ENCODE measurements at regions not wholly inside any gene's neighbourhood (a gene's known extent, or its start where the extent isn't known, plus 50 kb on each side); places are given as distances from the start of the nearest gene placed in this dataset.

DNA sequence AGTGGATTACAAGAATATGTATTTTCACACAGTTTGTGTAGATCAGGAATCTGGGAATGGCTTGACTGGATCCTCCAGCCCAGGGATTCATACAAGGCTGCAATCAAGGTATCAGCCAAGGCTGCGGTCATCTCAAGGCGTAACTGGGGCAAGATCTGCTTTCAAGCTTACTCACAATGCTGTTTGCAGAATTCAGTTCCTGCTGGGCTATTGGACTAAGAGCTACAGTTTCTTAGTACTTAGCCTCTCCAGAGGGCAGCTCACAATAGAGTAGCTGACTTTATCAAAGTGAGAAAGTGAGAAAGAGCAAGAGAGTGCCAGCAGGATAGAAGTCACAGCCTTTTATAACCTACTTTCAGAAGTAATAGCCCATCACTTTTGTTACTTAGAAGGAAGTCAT is 211.0 kb downstream of the MAP2K6 start:
- TF ChIP-seq POLR2A (IDR thresholded peaks at IDR 0.05) (no peak), POLR2AphosphoS5 (IDR thresholded peaks at IDR 0.05) (no peak)

Data from breast epithelium (tissue), 3 donors.